H1 (cell line): ENCODE measurements at regions not wholly inside any gene's neighbourhood (a gene's known extent, or its start where the extent isn't known, plus 50 kb on each side); places are given as distances from the start of the nearest gene placed in this dataset.

Experiments
- CTCF ChIA-PET: fragments of 300-600 bp; sonication (Branson Sonifier 250); formaldehyde crosslinking; loops from one replicate; lab custom pipeline; 2021; ENCODE audit not compliant: partially characterized antibody; lab: Charles Lee
- POLR2A ChIA-PET: fragments of 300-600 bp; sonication (Branson Sonifier 250); formaldehyde crosslinking; loops from one replicate; lab custom pipeline; 2021; ENCODE audit warnings: inconsistent platforms; ENCODE audit not compliant: partially characterized antibody; lab: Charles Lee
- DNase-seq, 2 experiments: peaks; one replicate each; pipeline versions ENCODE4 v3.0.0 to v3.0.0-alpha.2; 2010 to 2022; ENCODE audit warnings: low spot score in 2 of 2, low read depth in 1 of 2, mixed read lengths in 1 of 2
- FAIRE-seq: peaks from 2 replicates; lab custom pipeline; 2011; peaks lifted over from hg19 to GRCh38; lab: Jason Lieb, UNC
- H2AFZ ChIP-seq: 2 replicates; pipeline ENCODE4 v1.8.1; 2012; ENCODE audit warnings: low read length, inconsistent platforms
- H2AK5ac ChIP-seq: 2 replicates; pipeline ENCODE4 v1.6.1; 2013; ENCODE audit warnings: low read depth, low read length
- H2BK120ac ChIP-seq: replicated peaks from 2 replicates; pipeline ENCODE3; 2013; ENCODE audit warnings: low read depth, low read length, inconsistent platforms
- H2BK12ac ChIP-seq: 2 replicates; pipeline ENCODE4 v1.6.1; 2013; ENCODE audit warnings: low read depth, low read length
- H2BK15ac ChIP-seq: 2 replicates; pipeline ENCODE4 v1.6.1; 2013; ENCODE audit warnings: low read length
- H2BK20ac ChIP-seq: 2 replicates; pipeline ENCODE4 v1.6.1; 2013; ENCODE audit warnings: low read length
- H2BK5ac ChIP-seq: 2 replicates; pipeline ENCODE4 v1.6.1; 2013; ENCODE audit warnings: low read depth, low read length
- H3K14ac ChIP-seq: 2 replicates; pipeline ENCODE4 v1.6.1; 2013; ENCODE audit warnings: inconsistent platforms; ENCODE audit not compliant: insufficient read length
- H3K18ac ChIP-seq: 2 replicates; pipeline ENCODE4 v1.6.1; 2013; ENCODE audit warnings: low read length; ENCODE audit errors: extremely low read depth
- H3K23ac ChIP-seq: 2 replicates; pipeline ENCODE4 v1.6.1; 2013; ENCODE audit warnings: inconsistent platforms; ENCODE audit not compliant: insufficient read length
- H3K23me2 ChIP-seq: 2 replicates; pipeline ENCODE4 v1.6.1; 2013; ENCODE audit warnings: low read depth, low read length
- H3K27ac ChIP-seq: 2 replicates; pipeline ENCODE4 v1.6.1; 2011; ENCODE audit warnings: low read depth, low read length, inconsistent platforms
- H3K27me3 ChIP-seq, 4 experiments: replicated peaks in 1 of 4; 1 replicate in 1 of 4; 2 replicates in 3 of 4; pipeline versions ENCODE4 v1.6.1 to v1.8.1; 2011 to 2013; ENCODE audit warnings: low read length in 3 of 4, mild to moderate bottlenecking in 3 of 4, inconsistent platforms in 2 of 4, mixed read lengths in 2 of 4, moderate library complexity in 1 of 4; ENCODE audit not compliant: control insufficient read depth in 3 of 4, insufficient read depth in 3 of 4; ENCODE audit errors: extremely low read depth in 1 of 4
- H3K36me3 ChIP-seq, 4 experiments: 2 replicates each; pipeline versions ENCODE4 v1.6.1 to v1.8.1; 2011 to 2013; ENCODE audit warnings: mild to moderate bottlenecking in 4 of 4, low read length in 3 of 4, moderate library complexity in 2 of 4, control low read depth in 1 of 4, inconsistent platforms in 1 of 4; ENCODE audit not compliant: insufficient read depth in 4 of 4, control insufficient read depth in 2 of 4
- H3K4ac ChIP-seq: replicated peaks from 2 replicates; pipeline ENCODE3; 2013; ENCODE audit warnings: low read length, low read depth, mixed read lengths, inconsistent platforms; ENCODE audit not compliant: insufficient read length
- H3K4me1 ChIP-seq, 4 experiments: replicated peaks in 1 of 4; 1 replicate in 1 of 4; 2 replicates in 3 of 4; pipeline versions ENCODE4 v1.6.1 to v1.8.1; 2011 to 2013; ENCODE audit warnings: low read length in 3 of 4, inconsistent platforms in 2 of 4, mixed read lengths in 1 of 4; ENCODE audit not compliant: insufficient read depth in 4 of 4, control insufficient read depth in 3 of 4
- H3K4me2 ChIP-seq, 2 experiments: 2 replicates each; pipeline versions ENCODE4 v1.6.1 to v1.8.1; 2011 to 2013; ENCODE audit warnings: low read depth in 2 of 2, low read length in 2 of 2, control low read depth in 1 of 2, inconsistent platforms in 1 of 2, mild to moderate bottlenecking in 1 of 2; ENCODE audit not compliant: insufficient read depth in 1 of 2
- H3K4me3 ChIP-seq, 4 experiments: fragments of 200-600, 300-600 bp in 1 of 4; sonication (generic), shearing (Covaris generic), sonication (Bioruptor Twin) in 1 of 4; 2 replicates each; pipeline versions ENCODE4 v1.5.1 to v1.8.1; 2011 to 2016; ENCODE audit warnings: low read length in 4 of 4, low read depth in 3 of 4, control low read depth in 2 of 4, inconsistent platforms in 2 of 4, mild to moderate bottlenecking in 2 of 4, mixed read lengths in 1 of 4, moderate library complexity in 1 of 4; ENCODE audit not compliant: insufficient read depth in 2 of 4; ENCODE audit errors: extremely low read depth in 1 of 4
- H3K56ac ChIP-seq: replicated peaks from 2 replicates; pipeline ENCODE3; 2013; ENCODE audit warnings: low read depth, mild to moderate bottlenecking, mixed read lengths, low read length, inconsistent platforms; ENCODE audit not compliant: insufficient read length
- H3K79me1 ChIP-seq: 2 replicates; pipeline ENCODE4 v1.6.1; 2013; ENCODE audit warnings: low read depth, low read length, control low read depth
- H3K79me2 ChIP-seq, 2 experiments: 2 replicates each; pipeline versions ENCODE4 v1.6.1 to v1.8.1; 2012 to 2013; ENCODE audit warnings: low read length in 2 of 2, mild to moderate bottlenecking in 2 of 2, inconsistent platforms in 1 of 2; ENCODE audit not compliant: insufficient read depth in 2 of 2, control insufficient read depth in 1 of 2
- H3K9ac ChIP-seq, 4 experiments: replicated peaks in 1 of 4; 1 replicate in 1 of 4; 2 replicates in 3 of 4; pipeline versions ENCODE4 v1.6.1 to v1.8.1; 2011 to 2013; ENCODE audit warnings: low read depth in 3 of 4, low read length in 3 of 4, control low read depth in 2 of 4, mild to moderate bottlenecking in 2 of 4, moderate library complexity in 2 of 4, inconsistent platforms in 1 of 4; ENCODE audit errors: extremely low read depth in 1 of 4
- H3K9me3 ChIP-seq, 2 experiments: 2 replicates each; pipeline versions ENCODE4 v1.6.1 to v1.8.1; 2012 to 2013; ENCODE audit warnings: mild to moderate bottlenecking in 2 of 2, moderate library complexity in 2 of 2, control low read depth in 1 of 2, inconsistent platforms in 1 of 2, low read depth in 1 of 2, low read length in 1 of 2, mixed read lengths in 1 of 2; ENCODE audit not compliant: insufficient read depth in 2 of 2
- H4K20me1 ChIP-seq, 2 experiments: replicated peaks in 1 of 2; 2 replicates each; pipeline versions ENCODE3 to v1.8.1; 2011 to 2013; ENCODE audit warnings: inconsistent platforms in 2 of 2, low read length in 2 of 2, mild to moderate bottlenecking in 1 of 2; ENCODE audit not compliant: insufficient read depth in 2 of 2, control insufficient read depth in 1 of 2
- H4K5ac ChIP-seq: 2 replicates; pipeline ENCODE4 v1.6.1; 2013; ENCODE audit warnings: low read length, low read depth, mixed read lengths, inconsistent platforms; ENCODE audit not compliant: insufficient read length
- H4K8ac ChIP-seq: 2 replicates; pipeline ENCODE4 v1.8.0; 2013; ENCODE audit warnings: mild to moderate bottlenecking, moderate library complexity, low read length, inconsistent platforms; ENCODE audit not compliant: insufficient read depth; ENCODE audit errors: extremely low read depth
- H4K91ac ChIP-seq: replicated peaks from 2 replicates; pipeline ENCODE3; 2013; ENCODE audit warnings: low read length, mixed read lengths, inconsistent platforms; ENCODE audit not compliant: insufficient read length
- BACH1 ChIP-seq: IDR thresholded peaks from 2 replicates; pipeline ENCODE4 v1.6.1; 2012; ENCODE audit warnings: low read length, improper control_type of control experiment
- BCL11A ChIP-seq, 2 experiments: IDR thresholded peaks; one replicate each; pipeline ENCODE4 v1.6.1; 2011; ENCODE audit warnings: low read depth in 2 of 2, low read length in 2 of 2, mild to moderate bottlenecking in 2 of 2
- CHD2 ChIP-seq: IDR thresholded peaks from 2 replicates; pipeline ENCODE4 v1.6.1; 2012; ENCODE audit warnings: low read length, improper control_type of control experiment
- EP300 ChIP-seq, 2 experiments: IDR thresholded peaks; 1 replicate in 1 of 2; 2 replicates in 1 of 2; pipeline ENCODE4 v1.6.1; 2011 to 2012; ENCODE audit warnings: low read depth in 2 of 2, low read length in 2 of 2, mild to moderate bottlenecking in 2 of 2, borderline replicate concordance in 1 of 2, inconsistent platforms in 1 of 2, moderate library complexity in 1 of 2
- JUN ChIP-seq: IDR thresholded peaks from 2 replicates; pipeline ENCODE4 v1.6.1; 2011; ENCODE audit warnings: low read depth, mild to moderate bottlenecking, improper control_type of control experiment, low read length
- KDM4A ChIP-seq: IDR thresholded peaks from one replicate; pipeline ENCODE4 v1.7.1; 2012; ENCODE audit warnings: low read depth, mild to moderate bottlenecking, moderate library complexity, low read length, inconsistent platforms; ENCODE audit not compliant: severe bottlenecking
- KDM5A ChIP-seq: fragments of 200-600 bp; IDR thresholded peaks from 2 replicates; pipeline ENCODE4 v1.7.1; 2012; ENCODE audit warnings: mild to moderate bottlenecking, low read length, inconsistent platforms, mixed read lengths
- RFX5 ChIP-seq: IDR thresholded peaks from 2 replicates; pipeline ENCODE4 v1.6.1; 2011; ENCODE audit warnings: low read depth, low read length, improper control_type of control experiment, borderline replicate concordance
- TAF7 ChIP-seq: optimal IDR thresholded peaks from 2 replicates; pipeline ENCODE3; 2011; ENCODE audit warnings: low read depth, mild to moderate bottlenecking, inconsistent platforms, low read length, moderate library complexity, borderline replicate concordance
- TBP ChIP-seq: IDR thresholded peaks from 2 replicates; pipeline ENCODE4 v1.6.1; 2011; ENCODE audit warnings: low read depth, low read length, improper control_type of control experiment
- WGBS, 2 experiments: shearing (Covaris generic) in 1 of 2; methylation state at CpG; one replicate each; pipeline versions ENCODE4 v1.1.6 to v1.1.7; 2013 to 2015; ENCODE audit warnings: low lambda C conversion rate in 2 of 2, mixed read lengths in 2 of 2, inconsistent platforms in 1 of 2, low coverage in 1 of 2, missing lambda C conversion rate in 1 of 2; ENCODE audit not compliant: insufficient replicate concordance in 2 of 2, insufficient coverage in 1 of 2, insufficient read length in 1 of 2; ENCODE audit errors: extremely low coverage in 1 of 2, missing lambda C conversion rate in 1 of 2; 5-methylcytosine and 5-hydroxymethylcytosine counted together
- TF ChIP-seq, protein P1 (sequence below): IDR thresholded peaks from 2 replicates; pipeline ENCODE4 v1.6.1; 2011; ENCODE audit warnings: low read depth, mild to moderate bottlenecking, low read length; ENCODE audit not compliant: insufficient read depth
- TF ChIP-seq, protein P2 (sequence below): IDR thresholded peaks from 2 replicates; pipeline ENCODE4 v1.6.1; 2012; ENCODE audit warnings: low read length, inconsistent platforms

DNA sequence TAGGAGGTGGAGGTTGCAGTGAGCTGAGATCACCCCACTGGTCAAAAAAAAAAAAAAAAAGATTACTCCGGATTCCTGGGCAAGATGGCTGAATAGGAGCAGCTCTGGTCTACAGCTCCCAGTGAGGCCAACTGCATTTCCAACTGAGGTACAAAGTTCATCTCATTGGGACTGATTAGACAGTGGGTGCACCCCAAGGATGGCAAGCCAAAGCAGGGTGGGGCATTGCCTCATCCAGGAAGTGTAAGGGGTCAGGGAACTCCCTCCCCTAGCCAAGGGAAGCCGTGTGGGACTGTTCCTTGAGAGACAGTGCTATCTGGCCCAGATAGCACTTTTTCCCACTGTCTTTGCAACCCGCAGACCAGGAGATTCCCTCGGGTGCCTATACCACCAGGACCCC, 70.7 kb downstream of the CARTPT start:
- Histone ChIP-seq H3K27ac (no peak overlapping the region), H3K4me3 (no peak overlapping the region), H3K4me2 (no peak overlapping the region), H3K23ac (no peak overlapping the region), H4K20me1 (no peaks in the 10 kb centered on the region), H3K56ac (no peak overlapping the region), H3K23me2 (no peaks in the 10 kb centered on the region), H2BK120ac (no peak overlapping the region), H4K5ac (no peak overlapping the region), H3K14ac (no peak overlapping the region), H2BK5ac (no peak overlapping the region), H3K9ac (no peak overlapping the region), H2BK12ac (no peak overlapping the region), H4K8ac (no peak overlapping the region), H3K4ac (no peak overlapping the region), H3K9me3 (peaks cover 5 to 12% of the 10 kb centered on the region in 2 experiments; a peak in 3 of 4 replicates), H3K79me2 (no peaks in the 10 kb centered on the region), H4K91ac (no peak overlapping the region), H3K18ac (no peak overlapping the region; the same call in 1 of the 2 replicates), H3K79me1 (no peaks in the 10 kb centered on the region), H3K36me3 (peaks cover 0 to 8% (median 0%) of the 10 kb centered on the region in 4 experiments; a peak in 1 of 8 replicates), H2BK20ac (no peak overlapping the region), H2BK15ac (no peak overlapping the region), H2AFZ (no peak overlapping the region), H3K4me1 (peaks cover 0 to 6% (median 4%) of the 10 kb centered on the region in 4 experiments; a peak in 4 of 7 replicates), H3K27me3 (no peaks in the 10 kb centered on the region), H2AK5ac (no peak overlapping the region)
- CTCF ChIA-PET = interaction anchor here (0.9 kb wide), 1 partner anchor 227 kb away, joined by 5 read pairs; no protein-coding TSS in a partner anchor
- no peak for DNase-seq
- no peak for FAIRE-seq
- 96% methylated on average over 4 of the region's 4 CpGs; no CpG with 5 or more reads in 1 of the 2 experiments for WGBS, 2 experiments
- POLR2A ChIA-PET = interaction anchor here (0.6 kb wide), 1 partner anchor 975 kb away, joined by 3 read pairs; no protein-coding TSS in a partner anchor
- TF ChIP-seq TBP = no peak
- TF ChIP-seq BACH1 = no peak
- no peak for TF ChIP-seq BCL11A (IDR thresholded peaks at IDR 0.05; ENCODE audit: low read depth in 2 of 2, low read length in 2 of 2)
- TF ChIP-seq TAF7 = no peak
- no peak for TF ChIP-seq KDM5A
- TF ChIP-seq CHD2 = no peak
- no peak for TF ChIP-seq EP300 (IDR thresholded peaks at IDR 0.05; ENCODE audit: borderline replicate concordance in 1 of 2, low read depth in 2 of 2, low read length in 2 of 2)
- no peak for TF ChIP-seq RFX5
- TF ChIP-seq JUN = no peak
- TF ChIP-seq, protein P1, sequence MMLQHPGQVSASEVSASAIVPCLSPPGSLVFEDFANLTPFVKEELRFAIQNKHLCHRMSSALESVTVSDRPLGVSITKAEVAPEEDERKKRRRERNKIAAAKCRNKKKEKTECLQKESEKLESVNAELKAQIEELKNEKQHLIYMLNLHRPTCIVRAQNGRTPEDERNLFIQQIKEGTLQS = no peak
- TF ChIP-seq KDM4A = no peak
- TF ChIP-seq, protein P2, sequence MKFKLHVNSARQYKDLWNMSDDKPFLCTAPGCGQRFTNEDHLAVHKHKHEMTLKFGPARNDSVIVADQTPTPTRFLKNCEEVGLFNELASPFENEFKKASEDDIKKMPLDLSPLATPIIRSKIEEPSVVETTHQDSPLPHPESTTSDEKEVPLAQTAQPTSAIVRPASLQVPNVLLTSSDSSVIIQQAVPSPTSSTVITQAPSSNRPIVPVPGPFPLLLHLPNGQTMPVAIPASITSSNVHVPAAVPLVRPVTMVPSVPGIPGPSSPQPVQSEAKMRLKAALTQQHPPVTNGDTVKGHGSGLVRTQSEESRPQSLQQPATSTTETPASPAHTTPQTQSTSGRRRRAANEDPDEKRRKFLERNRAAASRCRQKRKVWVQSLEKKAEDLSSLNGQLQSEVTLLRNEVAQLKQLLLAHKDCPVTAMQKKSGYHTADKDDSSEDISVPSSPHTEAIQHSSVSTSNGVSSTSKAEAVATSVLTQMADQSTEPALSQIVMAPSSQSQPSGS = no peak
